ENCODE measurements at regions not wholly inside any gene's neighbourhood (a gene's known extent, or its start where the extent isn't known, plus 50 kb on each side); places are given as distances from the start of the nearest gene placed in this dataset.
A peak's percentile ranks its signal among the peaks of the same experiment; 100 is the strongest.
"Not testable (repeated sequence)": the region's sequence is repeated elsewhere in the genome, so short reads cannot be mapped to it uniquely, and the experiment has no call there.

GRCh38 chr21:36247316-36248010 lies 72.5 kb upstream of the MORC3 start:
- DNase-seq (ENCODE audit: low spot score): no peak

- no peak for DNase-seq (ENCODE audit: low spot score)
These were observed 70.2 kb upstream of the MORC3 start for GRCh38 chr21:36249576-36250422.

- DNase-seq (ENCODE audit: low spot score): no peak
These were observed 69.4 kb upstream of the MORC3 start for GRCh38 chr21:36250423-36251075.

- DNase-seq (ENCODE audit: low spot score): no peak
These were observed 65.7 kb upstream of the MORC3 start for GRCh38 chr21:36254106-36254941.

GRCh38 chr21:36255663-36256062 lies 64.3 kb upstream of the MORC3 start:
- no peak for DNase-seq (ENCODE audit: low spot score)

GRCh38 chr21:36257657-36258056 lies 62.3 kb upstream of the MORC3 start:
- no peak for DNase-seq (ENCODE audit: low spot score)

GRCh38 chr21:36260030-36260787 lies 59.8 kb upstream of the MORC3 start:
- DNase-seq (ENCODE audit: low spot score): peak; percentile 58

GRCh38 chr21:36260802-36261201 lies 59.2 kb upstream of the MORC3 start:
- DNase-seq (ENCODE audit: low spot score): no peak

- DNase-seq (ENCODE audit: low spot score): no peak
These were observed 58.5 kb upstream of the MORC3 start for GRCh38 chr21:36261459-36261858.

GRCh38 chr21:36263797-36264196 lies 56.2 kb upstream of the MORC3 start:
- no peak for DNase-seq (ENCODE audit: low spot score)

GRCh38 chr21:36265431-36265830 lies 54.6 kb upstream of the MORC3 start:
- DNase-seq (ENCODE audit: low spot score): no peak

GRCh38 chr21:36267828-36268227 lies 52.2 kb upstream of the MORC3 start:
- not testable (repeated sequence) for DNase-seq (ENCODE audit: low spot score)

- DNase-seq (ENCODE audit: low spot score): not testable (repeated sequence)
These were observed 51.7 kb upstream of the MORC3 start for GRCh38 chr21:36268264-36268663.

Measured in putamen (tissue), 1 donor.